Activated B cell treated with CpG ODN at 0.5 μM for 24 hours (primary cell): ENCODE measurements at regions not wholly inside any gene's neighbourhood (a gene's known extent, or its start where the extent isn't known, plus 50 kb on each side); places are given as distances from the start of the nearest gene placed in this dataset.

Source experiments
- ATAC-seq: fragments of 200-7000 bp; cut with Tn5 transposase; one replicate; pipeline ENCODE4 v1.10.0; 2021; ENCODE audit warnings: low read depth, mild to moderate bottlenecking, moderate library complexity
- CTCF ChIA-PET: fragments of 350-600 bp; sonication (Branson Sonifier 250); formaldehyde crosslinking; loops from one replicate; lab custom pipeline; 2021; ENCODE audit warnings: antibody characterized with exemption; lab: Charles Lee
- POLR2A ChIA-PET: fragments of 350-600 bp; sonication (Branson Sonifier 250); formaldehyde crosslinking; loops from one replicate; lab custom pipeline; 2021; ENCODE audit warnings: antibody characterized with exemption; lab: Charles Lee
- DNase-seq: peaks from one replicate; pipeline ENCODE4 v3.0.0; 2022
- H3K27ac Mint-ChIP-seq: one replicate; pipeline ENCODE4 v1.8.0; 2020; ENCODE audit warnings: mixed read lengths
- H3K27me3 Mint-ChIP-seq: one replicate; pipeline ENCODE4 v1.8.0; 2021; ENCODE audit warnings: mixed read lengths
- H3K36me3 Mint-ChIP-seq: one replicate; pipeline ENCODE4 v1.8.0; 2021; ENCODE audit warnings: low read depth, mixed read lengths
- H3K4me1 Mint-ChIP-seq: one replicate; pipeline ENCODE4 v1.8.0; 2021; ENCODE audit warnings: mixed read lengths
- H3K4me3 Mint-ChIP-seq: one replicate; pipeline ENCODE4 v1.8.0; 2020; ENCODE audit warnings: mild to moderate bottlenecking, mixed read lengths
- H3K9me3 Mint-ChIP-seq: one replicate; pipeline ENCODE4 v1.8.0; 2020; ENCODE audit warnings: mixed read lengths
- CTCF ChIP-seq: fragments of 200-600 bp; IDR thresholded peaks from one replicate; pipeline ENCODE4 v1.8.0; 2022; ENCODE audit warnings: antibody characterized with exemption, mild to moderate bottlenecking
- intact Hi-C: fragments of 100-400 bp; cut with micrococcal nuclease; formaldehyde crosslinking; loops from one replicate; pipeline ENCODE4 v1.15.1; 2024

DNA sequence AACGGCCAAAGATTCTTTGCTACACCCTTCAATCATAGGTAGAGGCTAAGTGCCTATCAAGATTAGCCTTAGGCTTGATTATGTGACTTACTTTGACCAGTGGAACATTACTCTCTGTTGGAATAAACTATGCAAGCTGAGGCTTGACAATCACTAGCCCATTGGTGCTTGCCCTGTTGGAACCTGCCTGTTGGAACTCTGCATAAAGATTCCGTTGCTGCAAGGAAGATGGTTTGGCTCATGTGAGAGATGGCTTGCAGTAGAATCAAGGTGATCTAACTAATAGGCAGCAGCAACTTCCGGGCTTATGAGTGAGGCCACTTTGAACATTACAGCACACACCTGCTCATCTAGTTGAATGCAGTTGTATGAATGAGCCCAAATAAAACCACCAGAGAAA lies 227.7 kb upstream of the TSHZ2 start:
- no peaks in the 10 kb centered on the region for H3K4me1 Mint-ChIP-seq
- intact Hi-C loops, result no loop called here
- no peaks in the 10 kb centered on the region for H3K27me3 Mint-ChIP-seq
- ATAC-seq (no peak), DNase-seq (no peak)
- no peak for TF ChIP-seq CTCF
- no peak overlapping the region for H3K4me3 Mint-ChIP-seq
- ChIA-PET CTCF (no interaction called here), POLR2A (no interaction called here)
- H3K27ac Mint-ChIP-seq, result no peak overlapping the region
- H3K9me3 Mint-ChIP-seq, result no peaks in the 10 kb centered on the region
- no peaks in the 10 kb centered on the region for H3K36me3 Mint-ChIP-seq

- H3K27me3 Mint-ChIP-seq, result peaks cover 5% of the 10 kb centered on the region
- H3K27ac Mint-ChIP-seq, result no peak overlapping the region
- intact Hi-C loops, result no loop called here
- H3K4me3 Mint-ChIP-seq, result no peak overlapping the region
- TF ChIP-seq CTCF, result no peak
- H3K9me3 Mint-ChIP-seq, result no peaks in the 10 kb centered on the region
- DNase-seq (no peak), ATAC-seq (no peak)
- ChIA-PET POLR2A (no interaction called here), CTCF (no interaction called here)
- H3K36me3 Mint-ChIP-seq, result no peaks in the 10 kb centered on the region
- no peaks in the 10 kb centered on the region for H3K4me1 Mint-ChIP-seq
Observed at GRCh38 chr20:52738081-52738480, 234.1 kb upstream of the TSHZ2 start.

GRCh38 chr20:52736507-52736906 lies 235.7 kb upstream of the TSHZ2 start:
- Mint-ChIP-seq H3K4me1 (no peaks in the 10 kb centered on the region), H3K27me3 (peaks cover 5% of the 10 kb centered on the region), H3K4me3 (no peak overlapping the region), H3K9me3 (no peaks in the 10 kb centered on the region), H3K27ac (no peak overlapping the region), H3K36me3 (no peaks in the 10 kb centered on the region)
- no peak for TF ChIP-seq CTCF
- ATAC-seq (no peak), DNase-seq (no peak)
- intact Hi-C loops, result no loop called here
- POLR2A ChIA-PET, result no interaction called here
- CTCF ChIA-PET, result no interaction called here

- no peak for ATAC-seq
- TF ChIP-seq CTCF, result no peak
- DNase-seq, result no peak
- no peak overlapping the region for H3K27ac Mint-ChIP-seq
- peaks cover 2% of the 10 kb centered on the region for H3K27me3 Mint-ChIP-seq
- H3K9me3 Mint-ChIP-seq, result peaks cover 5% of the 10 kb centered on the region
- H3K4me1 Mint-ChIP-seq, result no peaks in the 10 kb centered on the region
- ChIA-PET CTCF (no interaction called here), POLR2A (no interaction called here)
- intact Hi-C loops, result no loop called here
- no peak overlapping the region for H3K4me3 Mint-ChIP-seq
- no peaks in the 10 kb centered on the region for H3K36me3 Mint-ChIP-seq
Observed at GRCh38 chr20:52731093-52731492, 241.1 kb upstream of the TSHZ2 start.

DNA sequence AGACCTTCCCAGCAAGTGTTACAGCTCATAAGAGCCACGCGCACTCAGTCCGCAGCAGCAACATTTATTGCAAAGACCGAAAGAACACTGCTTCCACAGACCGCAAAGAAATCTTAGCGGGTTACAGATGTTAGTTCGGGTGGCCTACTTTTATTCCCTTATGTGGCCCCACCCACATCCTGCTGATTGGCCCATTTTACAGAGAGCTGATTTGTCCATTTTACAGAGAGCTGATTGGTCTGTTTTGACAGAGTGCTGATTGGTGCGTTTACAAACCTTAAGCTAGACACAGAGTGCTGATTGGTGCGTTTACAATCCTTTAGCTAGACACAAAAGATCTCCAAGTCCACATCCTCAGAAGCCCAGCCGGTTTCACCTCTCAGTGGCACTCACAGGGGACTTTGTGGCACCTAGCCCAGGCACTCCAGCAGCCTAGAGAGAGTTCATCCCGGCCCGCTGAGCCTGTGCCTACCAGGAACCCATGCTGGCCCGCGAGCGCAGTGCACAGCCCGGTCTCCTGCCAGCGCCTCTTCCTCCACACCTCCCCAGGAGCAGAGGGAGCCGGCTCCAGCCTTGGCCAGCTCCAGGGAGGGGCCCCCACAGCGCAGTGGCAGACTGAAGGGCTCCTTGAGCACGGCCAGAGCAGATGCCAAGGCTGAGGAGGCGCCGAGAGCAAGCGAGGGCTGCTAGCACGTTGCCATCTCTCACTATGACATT lies 244.3 kb upstream of the TSHZ2 start:
- intact Hi-C loops, result no loop called here
- Mint-ChIP-seq H3K27ac (no peak overlapping the region), H3K9me3 (peaks cover 5% of the 10 kb centered on the region), H3K36me3 (no peaks in the 10 kb centered on the region), H3K4me3 (no peak overlapping the region), H3K27me3 (no peaks in the 10 kb centered on the region), H3K4me1 (no peaks in the 10 kb centered on the region)
- CTCF ChIA-PET, result no interaction called here
- TF ChIP-seq CTCF, result no peak
- POLR2A ChIA-PET, result no interaction called here
- ATAC-seq (no peak), DNase-seq (no peak)
